ENCODE measurements at regions not wholly inside any gene's neighbourhood (a gene's known extent, or its start where the extent isn't known, plus 50 kb on each side); places are given as distances from the start of the nearest gene placed in this dataset.
"Not testable (repeated sequence)": the region's sequence is repeated elsewhere in the genome, so short reads cannot be mapped to it uniquely, and the experiment has no call there.

GRCh38 chr1:181906631-181907030 is 154.9 kb downstream of the ZNF648 start:
- DNase-seq: no peak
- 100% methylated on average over 1 of the region's 6 CpGs for WGBS (ENCODE audit: insufficient coverage)
- H3K27ac ChIP-seq (ENCODE audit: insufficient read depth in 1 of 2, low read depth in 1 of 2, low read length in 2 of 2, poor library complexity in 1 of 2, severe bottlenecking in 2 of 2): no peak overlapping the region
- ChIA-PET CTCF (no interaction called here), POLR2A (no interaction called here)
- H3K36me3 ChIP-seq (ENCODE audit: control insufficient read depth in 4 of 4, insufficient read depth in 4 of 4, low read length in 3 of 4): no peaks in the 10 kb centered on the region
- no peaks in the 10 kb centered on the region for H3K4me1 ChIP-seq (ENCODE audit: control extremely low read depth in 1 of 4, control insufficient read depth in 4 of 4, insufficient read depth in 4 of 4, low read length in 3 of 4)
- peaks cover 0 to 4% (median 0%) of the 10 kb centered on the region in 5 experiments for H3K27me3 ChIP-seq (replicated peaks in 2 of 5; ENCODE audit: control insufficient read depth in 4 of 5, insufficient read depth in 5 of 5, low read length in 4 of 5)
- peaks cover 0 to 1% (median 0%) of the 10 kb centered on the region in 5 experiments for H3K9me3 ChIP-seq (ENCODE audit: control extremely low read depth in 1 of 5, control insufficient read depth in 4 of 5, insufficient read depth in 2 of 5, low read depth in 1 of 5, low read length in 4 of 5)
- H3K4me3 ChIP-seq (ENCODE audit: control insufficient read depth in 1 of 7, extremely low read depth in 1 of 7, insufficient read depth in 4 of 7, low read depth in 2 of 7, low read length in 6 of 7): no peak overlapping the region

DNA sequence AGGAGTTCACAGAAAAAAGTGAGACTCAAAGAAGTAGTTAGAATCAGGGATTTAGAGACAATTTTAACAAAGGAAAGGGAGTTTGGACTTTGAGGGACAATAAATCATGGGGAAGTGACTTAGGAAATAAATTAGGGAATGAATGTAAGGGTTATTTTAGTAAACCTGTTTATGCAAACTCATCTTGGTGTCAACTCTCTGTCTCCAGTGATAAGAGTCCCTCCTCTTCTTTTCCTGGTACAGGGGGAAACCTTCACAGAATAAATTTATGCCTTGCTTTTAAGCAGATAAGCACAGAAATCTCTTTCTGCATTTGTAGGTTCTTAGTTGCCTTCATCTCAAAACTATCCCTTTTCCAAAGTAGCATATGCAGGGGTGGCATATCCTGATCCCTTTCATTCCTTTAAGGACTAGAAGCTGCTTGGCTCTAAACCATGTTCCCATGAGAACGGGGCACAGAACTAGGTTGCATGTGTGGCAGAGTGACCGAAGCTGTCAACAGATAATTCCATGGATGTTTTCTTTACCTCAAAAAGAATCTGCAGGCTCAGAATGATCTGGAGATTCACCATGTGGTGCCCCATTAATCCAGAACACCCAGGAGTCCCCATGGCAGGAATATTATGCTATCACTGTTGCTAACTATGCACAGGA is 155.4 kb downstream of the ZNF648 start:
- Histone ChIP-seq H3K9me3 (ENCODE audit: control extremely low read depth in 1 of 5, control insufficient read depth in 4 of 5, insufficient read depth in 2 of 5, low read depth in 1 of 5, low read length in 4 of 5) (peaks cover 0 to 1% (median 0%) of the 10 kb centered on the region in 5 experiments), H3K4me1 (ENCODE audit: control extremely low read depth in 1 of 4, control insufficient read depth in 4 of 4, insufficient read depth in 4 of 4, low read length in 3 of 4) (no peaks in the 10 kb centered on the region), H3K27me3 (replicated peaks in 2 of 5; ENCODE audit: control insufficient read depth in 4 of 5, insufficient read depth in 5 of 5, low read length in 4 of 5) (peaks cover 0 to 4% (median 0%) of the 10 kb centered on the region in 5 experiments), H3K27ac (ENCODE audit: insufficient read depth in 1 of 2, low read depth in 1 of 2, low read length in 2 of 2, poor library complexity in 1 of 2, severe bottlenecking in 2 of 2) (no peak overlapping the region), H3K4me3 (ENCODE audit: control insufficient read depth in 1 of 7, extremely low read depth in 1 of 7, insufficient read depth in 4 of 7, low read depth in 2 of 7, low read length in 6 of 7) (no peak overlapping the region), H3K36me3 (ENCODE audit: control insufficient read depth in 4 of 4, insufficient read depth in 4 of 4, low read length in 3 of 4) (no peaks in the 10 kb centered on the region)
- POLR2A ChIA-PET: no interaction called here
- DNase-seq: no peak
- CTCF ChIA-PET: no interaction called here
- 100% methylated on average over 2 of the region's 2 CpGs for WGBS (ENCODE audit: insufficient coverage)

DNA sequence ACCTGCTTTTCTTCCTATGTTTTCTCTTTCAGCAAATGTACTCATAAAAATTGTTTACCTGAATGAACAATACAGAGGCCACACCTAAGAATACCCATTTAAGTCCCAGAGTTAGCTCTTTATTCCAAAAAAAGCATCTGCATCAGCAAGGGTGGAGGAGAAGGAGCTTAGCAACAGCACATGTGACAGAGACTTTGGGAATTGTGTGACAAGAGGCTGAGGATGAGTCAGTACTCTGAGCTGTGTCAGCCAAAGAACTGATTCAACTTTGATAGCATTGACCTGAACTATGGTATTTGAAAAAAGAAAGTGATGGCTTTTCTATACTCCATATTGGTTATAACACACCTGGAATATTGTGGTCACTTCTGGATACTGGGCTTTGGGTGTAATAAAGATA is 162.7 kb downstream of the ZNF648 start:
- H3K27me3 ChIP-seq (replicated peaks in 2 of 5; ENCODE audit: control insufficient read depth in 4 of 5, insufficient read depth in 5 of 5, low read length in 4 of 5): peaks cover 0 to 4% (median 0%) of the 10 kb centered on the region in 5 experiments
- peaks cover 0 to 1% (median 0%) of the 10 kb centered on the region in 5 experiments for H3K9me3 ChIP-seq (ENCODE audit: control extremely low read depth in 1 of 5, control insufficient read depth in 4 of 5, insufficient read depth in 2 of 5, low read depth in 1 of 5, low read length in 4 of 5)
- no peaks in the 10 kb centered on the region for H3K4me1 ChIP-seq (ENCODE audit: control extremely low read depth in 1 of 4, control insufficient read depth in 4 of 4, insufficient read depth in 4 of 4, low read length in 3 of 4)
- no peak overlapping the region for H3K4me3 ChIP-seq (ENCODE audit: control insufficient read depth in 1 of 7, extremely low read depth in 1 of 7, insufficient read depth in 4 of 7, low read depth in 2 of 7, low read length in 6 of 7)
- CTCF ChIA-PET: no interaction called here
- DNase-seq: no peak
- H3K36me3 ChIP-seq (ENCODE audit: control insufficient read depth in 4 of 4, insufficient read depth in 4 of 4, low read length in 3 of 4): no peaks in the 10 kb centered on the region
- POLR2A ChIA-PET: no interaction called here
- H3K27ac ChIP-seq (ENCODE audit: insufficient read depth in 1 of 2, low read depth in 1 of 2, low read length in 2 of 2, poor library complexity in 1 of 2, severe bottlenecking in 2 of 2): no peak overlapping the region

DNA sequence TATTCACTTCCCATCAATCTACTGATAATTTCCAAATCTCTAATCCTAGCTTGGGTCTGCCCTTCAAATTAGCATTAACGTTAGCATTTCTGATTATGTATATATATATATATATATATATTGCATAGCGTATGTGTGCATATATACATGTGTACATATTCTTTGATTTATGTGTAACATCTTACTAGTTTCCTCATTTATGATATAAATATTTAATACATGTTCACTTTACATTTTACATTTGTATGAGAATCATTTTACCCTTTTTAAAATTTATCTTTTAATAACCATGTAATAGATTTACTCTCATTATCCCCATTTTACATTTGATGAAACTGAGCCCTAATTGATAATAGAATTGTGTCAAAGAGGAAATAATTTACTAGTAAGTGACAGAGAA is 164.7 kb downstream of the ZNF648 start:
- ChIA-PET CTCF (no interaction called here), POLR2A (no interaction called here)
- no peak overlapping the region for H3K27ac ChIP-seq (ENCODE audit: insufficient read depth in 1 of 2, low read depth in 1 of 2, low read length in 2 of 2, poor library complexity in 1 of 2, severe bottlenecking in 2 of 2)
- no peaks in the 10 kb centered on the region for H3K36me3 ChIP-seq (ENCODE audit: control insufficient read depth in 4 of 4, insufficient read depth in 4 of 4, low read length in 3 of 4)
- no CpG with 5 or more reads among the region's 2 CpGs for WGBS (ENCODE audit: insufficient coverage)
- no peaks in the 10 kb centered on the region for H3K4me1 ChIP-seq (ENCODE audit: control extremely low read depth in 1 of 4, control insufficient read depth in 4 of 4, insufficient read depth in 4 of 4, low read length in 3 of 4)
- DNase-seq: no peak
- no peak overlapping the region for H3K4me3 ChIP-seq (ENCODE audit: control insufficient read depth in 1 of 7, extremely low read depth in 1 of 7, insufficient read depth in 4 of 7, low read depth in 2 of 7, low read length in 6 of 7)
- peaks cover 0 to 2% (median 0%) of the 10 kb centered on the region in 5 experiments for H3K9me3 ChIP-seq (ENCODE audit: control extremely low read depth in 1 of 5, control insufficient read depth in 4 of 5, insufficient read depth in 2 of 5, low read depth in 1 of 5, low read length in 4 of 5)
- H3K27me3 ChIP-seq (replicated peaks in 2 of 5; ENCODE audit: control insufficient read depth in 4 of 5, insufficient read depth in 5 of 5, low read length in 4 of 5): no peaks in the 10 kb centered on the region

GRCh38 chr1:181894439-181894859 is 167.1 kb downstream of the ZNF648 start:
- Histone ChIP-seq H3K9me3 (ENCODE audit: control extremely low read depth in 1 of 5, control insufficient read depth in 4 of 5, insufficient read depth in 2 of 5, low read depth in 1 of 5, low read length in 4 of 5) (peaks cover 0 to 2% (median 0%) of the 10 kb centered on the region in 5 experiments), H3K4me3 (ENCODE audit: control insufficient read depth in 1 of 7, extremely low read depth in 1 of 7, insufficient read depth in 4 of 7, low read depth in 2 of 7, low read length in 6 of 7) (no peak overlapping the region), H3K27me3 (replicated peaks in 2 of 5; ENCODE audit: control insufficient read depth in 4 of 5, insufficient read depth in 5 of 5, low read length in 4 of 5) (no peaks in the 10 kb centered on the region), H3K4me1 (ENCODE audit: control extremely low read depth in 1 of 4, control insufficient read depth in 4 of 4, insufficient read depth in 4 of 4, low read length in 3 of 4) (no peaks in the 10 kb centered on the region), H3K27ac (ENCODE audit: insufficient read depth in 1 of 2, low read depth in 1 of 2, low read length in 2 of 2, poor library complexity in 1 of 2, severe bottlenecking in 2 of 2) (no peak overlapping the region), H3K36me3 (ENCODE audit: control insufficient read depth in 4 of 4, insufficient read depth in 4 of 4, low read length in 3 of 4) (no peaks in the 10 kb centered on the region)
- 65% methylated on average over 3 of the region's 5 CpGs for WGBS (ENCODE audit: insufficient coverage)
- CTCF ChIA-PET: no interaction called here
- POLR2A ChIA-PET: no interaction called here
- DNase-seq: no peak

DNA sequence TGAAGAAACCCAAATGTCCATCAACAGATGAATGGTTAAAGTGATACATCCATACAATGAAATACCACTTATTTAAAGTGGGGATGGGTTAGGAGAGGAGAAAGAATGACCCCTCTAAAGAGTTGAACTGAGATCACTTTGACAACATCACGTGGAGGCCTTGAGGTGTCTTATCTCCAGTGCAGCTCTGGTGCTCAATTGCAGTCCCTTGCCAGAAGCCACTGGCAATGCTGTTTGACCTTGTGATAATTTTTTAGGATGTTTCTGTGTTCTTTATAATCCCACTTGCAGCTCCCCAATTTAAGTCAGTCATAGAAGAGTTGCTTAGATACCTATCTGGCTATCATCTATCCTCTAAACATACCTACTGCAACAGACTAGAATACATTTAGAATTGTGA is 167.6 kb downstream of the ZNF648 start:
- no peak for DNase-seq
- Histone ChIP-seq H3K9me3 (ENCODE audit: control extremely low read depth in 1 of 5, control insufficient read depth in 4 of 5, insufficient read depth in 2 of 5, low read depth in 1 of 5, low read length in 4 of 5) (peaks cover 0 to 2% (median 0%) of the 10 kb centered on the region in 5 experiments), H3K27me3 (replicated peaks in 2 of 5; ENCODE audit: control insufficient read depth in 4 of 5, insufficient read depth in 5 of 5, low read length in 4 of 5) (no peaks in the 10 kb centered on the region), H3K4me3 (ENCODE audit: control insufficient read depth in 1 of 7, extremely low read depth in 1 of 7, insufficient read depth in 4 of 7, low read depth in 2 of 7, low read length in 6 of 7) (no peak overlapping the region), H3K36me3 (ENCODE audit: control insufficient read depth in 4 of 4, insufficient read depth in 4 of 4, low read length in 3 of 4) (no peaks in the 10 kb centered on the region), H3K4me1 (ENCODE audit: control extremely low read depth in 1 of 4, control insufficient read depth in 4 of 4, insufficient read depth in 4 of 4, low read length in 3 of 4) (no peaks in the 10 kb centered on the region), H3K27ac (ENCODE audit: insufficient read depth in 1 of 2, low read depth in 1 of 2, low read length in 2 of 2, poor library complexity in 1 of 2, severe bottlenecking in 2 of 2) (no peak overlapping the region)
- ChIA-PET CTCF (no interaction called here), POLR2A (no interaction called here)
- WGBS (ENCODE audit: insufficient coverage): 60% methylated on average over 1 of the region's 1 CpG

- H3K9me3 ChIP-seq (ENCODE audit: control extremely low read depth in 1 of 5, control insufficient read depth in 4 of 5, insufficient read depth in 2 of 5, low read depth in 1 of 5, low read length in 4 of 5); H3K4me3 ChIP-seq (ENCODE audit: control insufficient read depth in 1 of 7, extremely low read depth in 1 of 7, insufficient read depth in 4 of 7, low read depth in 2 of 7, low read length in 6 of 7); H3K4me1 ChIP-seq (ENCODE audit: control extremely low read depth in 1 of 4, control insufficient read depth in 4 of 4, insufficient read depth in 4 of 4, low read length in 3 of 4); CTCF ChIA-PET; H3K27ac ChIP-seq (ENCODE audit: insufficient read depth in 1 of 2, low read depth in 1 of 2, low read length in 2 of 2, poor library complexity in 1 of 2, severe bottlenecking in 2 of 2); H3K27me3 ChIP-seq (replicated peaks in 2 of 5; ENCODE audit: control insufficient read depth in 4 of 5, insufficient read depth in 5 of 5, low read length in 4 of 5); POLR2A ChIA-PET; H3K36me3 ChIP-seq (ENCODE audit: control insufficient read depth in 4 of 4, insufficient read depth in 4 of 4, low read length in 3 of 4); DNase-seq: not testable (repeated sequence)
Measured at GRCh38 chr1:181893150-181893549, 168.4 kb downstream of the ZNF648 start.

Measured in common myeloid progenitor, CD34-positive (primary cell).